ENCODE measurements at regions not wholly inside any gene's neighbourhood (a gene's known extent, or its start where the extent isn't known, plus 50 kb on each side); places are given as distances from the start of the nearest gene placed in this dataset.

DNA sequence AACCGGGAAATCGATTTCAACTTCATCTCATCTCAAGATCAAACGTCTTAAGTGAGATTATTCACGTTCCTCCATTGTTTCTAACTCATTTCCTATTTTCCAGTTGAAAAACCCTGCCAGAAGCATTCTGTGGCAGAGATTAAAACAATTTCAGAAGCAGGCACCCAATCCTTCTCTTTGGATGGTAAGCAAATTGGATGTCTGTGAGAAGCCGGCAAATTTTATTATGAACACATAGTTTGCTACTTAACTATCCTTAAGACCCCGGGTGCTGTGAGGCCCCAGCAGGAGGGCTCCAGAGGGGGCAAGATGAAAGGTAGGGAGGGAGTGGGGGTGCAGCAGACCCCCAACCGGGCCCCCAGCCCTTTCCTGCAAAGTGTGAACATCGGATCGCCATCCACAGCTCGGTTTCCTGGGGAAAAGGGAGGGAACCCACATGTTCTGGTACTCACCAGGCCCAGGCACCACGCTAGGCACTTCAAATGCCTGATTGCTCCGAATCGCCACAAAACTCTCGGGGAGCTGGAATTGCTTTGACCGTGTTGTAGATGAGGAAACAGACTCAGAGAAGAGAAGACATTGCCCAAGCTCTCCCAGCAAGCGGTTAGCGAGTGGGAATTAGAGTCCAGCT lies 167.1 kb upstream of the MVB12B start (continued):
- no peak for TF ChIP-seq RB1 (IDR thresholded peaks at IDR 0.05; ENCODE audit: borderline replicate concordance)
- TF ChIP-seq RAD21 (IDR thresholded peaks at IDR 0.05; ENCODE audit: insufficient read depth, low read depth, low read length) = no peak

DNA sequence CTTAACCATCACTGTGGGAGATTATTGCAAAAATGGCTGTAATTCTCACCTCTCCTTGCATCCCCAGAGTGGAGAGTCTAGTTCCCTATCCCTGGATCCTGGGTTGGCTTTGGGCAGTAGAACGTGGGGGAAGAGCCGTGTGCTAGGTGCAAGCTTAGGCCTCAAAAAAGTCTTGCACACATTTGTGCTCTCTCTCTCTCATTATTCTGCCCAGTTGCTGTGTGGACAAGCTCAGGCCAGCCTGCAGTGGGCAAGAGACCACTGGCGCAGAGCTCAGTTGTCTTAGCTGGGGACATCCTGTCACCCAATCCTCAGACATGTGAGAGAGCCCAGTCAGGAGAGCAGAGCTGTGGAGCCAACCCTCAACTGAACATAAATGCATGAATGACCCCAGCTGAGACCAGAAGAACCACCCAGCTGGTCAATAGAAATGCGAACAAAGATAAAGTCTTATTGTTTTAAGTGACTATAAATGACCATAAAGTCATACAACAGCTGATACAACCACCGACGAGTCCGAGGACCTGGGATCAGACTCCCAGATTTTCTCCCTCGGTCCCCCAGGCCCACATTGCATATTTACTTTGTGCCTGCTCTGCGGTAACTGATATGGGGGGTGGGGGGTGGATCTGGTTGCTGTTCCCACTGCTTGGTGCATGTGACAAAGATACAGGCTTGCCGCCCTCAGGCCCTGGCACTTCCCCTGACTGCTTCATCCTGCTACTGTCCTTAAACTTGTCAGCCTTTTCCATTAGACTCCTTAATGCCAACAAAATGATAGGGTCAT lies 166.4 kb upstream of the MVB12B start:
- Histone ChIP-seq H2AFZ (ENCODE audit: control insufficient read depth, low read depth, low read length) (no peak overlapping the region), H3K27me3 (replicated peaks in 1 of 2; ENCODE audit: control insufficient read depth in 2 of 2, insufficient read depth in 2 of 2, low read length in 1 of 2) (peaks cover 0 to 2% of the 10 kb centered on the region in 2 experiments; a peak in 1 of 4 replicates), H3K9ac (ENCODE audit: control insufficient read depth, insufficient read depth, low read length) (no peak overlapping the region), H3K79me2 (ENCODE audit: control insufficient read depth, insufficient read depth, low read length) (no peaks in the 10 kb centered on the region), H3K9me3 (replicated peaks; ENCODE audit: control insufficient read depth, insufficient read depth, low read length) (no peaks in the 10 kb centered on the region), H3K4me3 (no peak overlapping the region), H3K27ac (ENCODE audit: control insufficient read depth, insufficient read depth) (no peak overlapping the region), H4K20me1 (ENCODE audit: control insufficient read depth, insufficient read depth) (no peaks in the 10 kb centered on the region), H3K36me3 (ENCODE audit: control insufficient read depth in 2 of 2, insufficient read depth in 2 of 2, low read length in 1 of 2) (no peaks in the 10 kb centered on the region), H3K4me2 (ENCODE audit: control insufficient read depth, insufficient read depth) (no peak overlapping the region), H3K4me1 (ENCODE audit: control insufficient read depth, insufficient read depth, low read length) (no peaks in the 10 kb centered on the region)
- DNase-seq (ENCODE audit: low read depth, low spot score) (no peak), FAIRE-seq (no peak), ATAC-seq (no peak)
- ChIA-PET RAD21 (ENCODE audit: unreplicated experiment) (no interaction called here), CTCF (no interaction called here), SMC1A (ENCODE audit: uncharacterized antibody, unreplicated experiment) (no interaction called here), POLR2A (no interaction called here)
- BruUV-seq (replicated peaks) = no TSS peak
- WGBS (ENCODE audit: insufficient coverage, insufficient replicate concordance, low lambda C conversion rate, missing lambda C conversion rate) = 35% methylated on average over 10 of the region's 10 CpGs
- intact Hi-C loops (cut with micrococcal nuclease; ENCODE audit: unreplicated experiment) (no loop called here), in situ Hi-C loops (cut with MboI) (no loop called here)
- TF ChIP-seq ZNF24 (IDR thresholded peaks at IDR 0.05) (no peak), KAT2A (conservative IDR thresholded peaks at IDR 0.05; ENCODE audit: control insufficient read depth, low read depth, low read length) (no peak), CBX5 (IDR thresholded peaks at IDR 0.05; ENCODE audit: low read depth) (no peak), TAF1 (IDR thresholded peaks at IDR 0.05; ENCODE audit: borderline replicate concordance, low read depth, low read length) (no peak)
- TF ChIP-seq, protein P1, sequence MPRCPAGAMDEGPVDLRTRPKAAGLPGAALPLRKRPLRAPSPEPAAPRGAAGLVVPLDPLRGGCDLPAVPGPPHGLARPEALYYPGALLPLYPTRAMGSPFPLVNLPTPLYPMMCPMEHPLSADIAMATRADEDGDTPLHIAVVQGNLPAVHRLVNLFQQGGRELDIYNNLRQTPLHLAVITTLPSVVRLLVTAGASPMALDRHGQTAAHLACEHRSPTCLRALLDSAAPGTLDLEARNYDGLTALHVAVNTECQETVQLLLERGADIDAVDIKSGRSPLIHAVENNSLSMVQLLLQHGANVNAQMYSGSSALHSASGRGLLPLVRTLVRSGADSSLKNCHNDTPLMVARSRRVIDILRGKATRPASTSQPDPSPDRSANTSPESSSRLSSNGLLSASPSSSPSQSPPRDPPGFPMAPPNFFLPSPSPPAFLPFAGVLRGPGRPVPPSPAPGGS (IDR thresholded peaks at IDR 0.05; ENCODE audit: borderline replicate concordance, insufficient read depth, low read depth, low read length, poor library complexity, severe bottlenecking) = no peak
- TF ChIP-seq, protein P2, sequence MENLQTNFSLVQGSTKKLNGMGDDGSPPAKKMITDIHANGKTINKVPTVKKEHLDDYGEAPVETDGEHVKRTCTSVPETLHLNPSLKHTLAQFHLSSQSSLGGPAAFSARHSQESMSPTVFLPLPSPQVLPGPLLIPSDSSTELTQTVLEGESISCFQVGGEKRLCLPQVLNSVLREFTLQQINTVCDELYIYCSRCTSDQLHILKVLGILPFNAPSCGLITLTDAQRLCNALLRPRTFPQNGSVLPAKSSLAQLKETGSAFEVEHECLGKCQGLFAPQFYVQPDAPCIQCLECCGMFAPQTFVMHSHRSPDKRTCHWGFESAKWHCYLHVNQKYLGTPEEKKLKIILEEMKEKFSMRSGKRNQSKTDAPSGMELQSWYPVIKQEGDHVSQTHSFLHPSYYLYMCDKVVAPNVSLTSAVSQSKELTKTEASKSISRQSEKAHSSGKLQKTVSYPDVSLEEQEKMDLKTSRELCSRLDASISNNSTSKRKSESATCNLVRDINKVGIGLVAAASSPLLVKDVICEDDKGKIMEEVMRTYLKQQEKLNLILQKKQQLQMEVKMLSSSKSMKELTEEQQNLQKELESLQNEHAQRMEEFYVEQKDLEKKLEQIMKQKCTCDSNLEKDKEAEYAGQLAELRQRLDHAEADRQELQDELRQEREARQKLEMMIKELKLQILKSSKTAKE (IDR thresholded peaks at IDR 0.05; ENCODE audit: low read depth, poor library complexity, severe bottlenecking) = no peak

Measured in GM12878 (cell line).